SH-SY5Y (cell line): ENCODE measurements at regions not wholly inside any gene's neighbourhood (a gene's known extent, or its start where the extent isn't known, plus 50 kb on each side); places are given as distances from the start of the nearest gene placed in this dataset.

ENCODE experiments used
- GATA2 ChIP-seq: IDR thresholded peaks from 2 replicates; pipeline ENCODE4 v1.6.1; 2011; ENCODE audit warnings: mild to moderate bottlenecking, low read depth, low read length
- GATA3 ChIP-seq: IDR thresholded peaks from 2 replicates; pipeline ENCODE4 v1.6.1; 2011; ENCODE audit warnings: low read depth, mild to moderate bottlenecking, low read length, moderate library complexity

DNA sequence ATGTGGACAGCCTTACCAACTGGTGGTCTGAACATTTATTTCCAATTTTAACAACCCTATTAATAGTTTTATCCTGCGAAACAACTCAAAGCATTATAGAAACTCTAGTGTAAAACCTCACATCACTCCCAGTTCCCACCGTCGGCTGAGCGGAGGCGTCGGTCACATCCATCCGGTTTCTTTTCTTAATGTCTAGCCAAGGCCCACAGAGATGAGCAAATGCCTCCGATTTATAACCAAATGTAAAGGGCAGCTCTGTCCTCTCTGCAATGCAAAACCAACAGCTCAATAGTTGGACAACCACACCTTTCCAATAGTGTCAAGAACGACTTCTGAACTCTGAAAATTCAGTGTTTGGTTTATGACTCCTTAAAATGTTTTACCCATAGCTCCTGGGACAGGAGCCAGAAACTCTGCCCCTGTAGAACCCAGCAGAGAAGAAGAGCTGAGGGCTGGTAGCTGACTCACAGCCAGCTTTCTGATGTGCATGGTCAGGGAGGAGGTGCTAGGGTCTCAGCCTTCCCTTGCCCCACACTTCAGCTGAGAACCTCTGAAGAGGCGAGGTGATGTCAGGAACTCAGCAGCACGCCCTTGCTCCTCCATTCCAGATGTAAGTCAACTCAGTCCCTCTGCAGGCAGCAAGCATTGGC, 90.2 kb upstream of the UQCRFS1 start:
- TF ChIP-seq GATA3 (no peak), GATA2 (no peak)
